Neural progenitor cell (in vitro differentiated cells): ENCODE measurements at regions not wholly inside any gene's neighbourhood (a gene's known extent, or its start where the extent isn't known, plus 50 kb on each side); places are given as distances from the start of the nearest gene placed in this dataset.

Experiments
- DNase-seq: peaks from one replicate; pipeline ENCODE4 v3.0.0-alpha.2; 2016; ENCODE audit warnings: low spot score
- H2AFZ ChIP-seq: fragments of 200-600 bp; sonication (generic); replicated peaks from 2 replicates; pipeline ENCODE4 v1.6.1; 2016; ENCODE audit warnings: antibody characterized with exemption
- H3F3A ChIP-seq: fragments of 200-600 bp; sonication (generic); 2 replicates; pipeline ENCODE4 v1.6.1; 2016; ENCODE audit warnings: antibody characterized with exemption, low read depth
- H3K27ac ChIP-seq: fragments of 200-600 bp; sonication (generic); 2 replicates; pipeline ENCODE4 v1.5.1; 2016; ENCODE audit warnings: mild to moderate bottlenecking
- H3K27me3 ChIP-seq: fragments of 200-600 bp; sonication (generic); 2 replicates; pipeline ENCODE4 v1.6.1; 2016; ENCODE audit warnings: mild to moderate bottlenecking, moderate library complexity
- H3K36me3 ChIP-seq: fragments of 200-600 bp; sonication (generic); 2 replicates; pipeline ENCODE4 v1.5.1; 2016
- H3K4me1 ChIP-seq: fragments of 200-600 bp; sonication (generic); 2 replicates; pipeline ENCODE4 v1.6.1; 2016; ENCODE audit warnings: mixed run types
- H3K4me2 ChIP-seq: fragments of 200-600 bp; sonication (generic); 2 replicates; pipeline ENCODE4 v1.6.1; 2016
- H3K4me3 ChIP-seq: fragments of 200-600 bp; sonication (generic); 2 replicates; pipeline ENCODE4 v1.5.1; 2016
- H3K79me2 ChIP-seq: fragments of 200-600 bp; sonication (generic); 2 replicates; pipeline ENCODE4 v1.6.1; 2016; ENCODE audit warnings: low read depth
- H3K9ac ChIP-seq: fragments of 200-600 bp; sonication (generic); 2 replicates; pipeline ENCODE4 v1.6.1; 2016
- H3K9me3 ChIP-seq: fragments of 200-600 bp; sonication (generic); 2 replicates; pipeline ENCODE4 v1.5.1; 2016; ENCODE audit warnings: low read depth
- H4K20me1 ChIP-seq: fragments of 200-600 bp; sonication (generic); 2 replicates; pipeline ENCODE4 v1.6.1; 2016; ENCODE audit warnings: low read depth
- H3K27ac Mint-ChIP-seq: 3 replicates; pipeline ENCODE4 v1.8.0; 2021; ENCODE audit warnings: mixed read lengths
- H3K27me3 Mint-ChIP-seq: 2 replicates; pipeline ENCODE4 v1.8.0; 2022; ENCODE audit warnings: low read depth, mild to moderate bottlenecking, inconsistent platforms, moderate library complexity, mixed read lengths; ENCODE audit not compliant: insufficient read depth
- H3K36me3 Mint-ChIP-seq: 3 replicates; pipeline ENCODE4 v1.8.0; 2021; ENCODE audit warnings: mixed read lengths
- H3K4me1 Mint-ChIP-seq: 3 replicates; pipeline ENCODE4 v1.8.0; 2021; ENCODE audit warnings: mixed read lengths
- H3K4me3 Mint-ChIP-seq: 3 replicates; pipeline ENCODE4 v1.8.0; 2021; ENCODE audit warnings: mild to moderate bottlenecking, moderate library complexity, mixed read lengths
- H3K9me3 Mint-ChIP-seq: 3 replicates; pipeline ENCODE4 v1.8.0; 2020; ENCODE audit warnings: mixed read lengths
- EZH2 ChIP-seq: fragments of 200-600 bp; sonication (generic); IDR thresholded peaks from 2 replicates; pipeline ENCODE4 v1.6.1; 2017; ENCODE audit warnings: antibody characterized with exemption, mild to moderate bottlenecking, moderate library complexity
- EZH2phosphoT487 ChIP-seq: fragments of 200-600 bp; sonication (generic); IDR thresholded peaks from 2 replicates; pipeline ENCODE4 v1.6.1; 2017; ENCODE audit warnings: antibody characterized with exemption
- TF ChIP-seq, protein P1 (sequence below): fragments of 200-600 bp; sonication (generic); IDR thresholded peaks from 2 replicates; pipeline ENCODE4 v1.5.1; 2017; ENCODE audit warnings: antibody characterized with exemption, mild to moderate bottlenecking

DNA sequence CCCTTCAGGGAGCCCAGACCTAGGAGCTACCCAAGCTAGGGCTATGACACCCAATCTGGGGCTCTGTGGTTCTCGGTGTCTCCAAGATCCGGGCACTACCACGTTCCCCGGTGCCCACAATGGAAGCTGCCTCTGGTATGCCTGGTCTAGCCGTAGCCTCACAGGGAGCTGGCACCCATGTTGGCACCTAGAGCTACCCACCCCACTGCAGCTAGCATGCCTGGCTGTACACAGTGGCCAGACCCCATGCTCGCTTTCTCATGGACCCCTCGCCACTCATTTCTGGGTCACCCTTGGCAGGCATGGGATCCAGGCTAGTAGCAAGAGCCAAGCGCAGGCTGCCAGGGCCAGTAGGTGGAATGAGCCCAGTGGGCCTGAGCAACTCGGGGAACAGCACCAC is 109.0 kb downstream of the CYLC2 start:
- Histone ChIP-seq H3K4me1 (no peaks in the 10 kb centered on the region), H4K20me1 (no peaks in the 10 kb centered on the region), H3K79me2 (no peaks in the 10 kb centered on the region), H3K4me3 (no peak overlapping the region), H3K9ac (no peak overlapping the region), H3K27me3 (no peaks in the 10 kb centered on the region), H3F3A (no peaks in the 10 kb centered on the region), H3K9me3 (peaks cover 17% of the 10 kb centered on the region), H3K4me2 (no peak overlapping the region), H3K27ac (no peak overlapping the region), H2AFZ (no peak overlapping the region), H3K36me3 (no peaks in the 10 kb centered on the region)
- Mint-ChIP-seq H3K36me3 (no peaks in the 10 kb centered on the region), H3K4me1 (no peaks in the 10 kb centered on the region), H3K4me3 (no peak overlapping the region), H3K9me3 (peaks cover 3% of the 10 kb centered on the region), H3K27ac (no peak overlapping the region), H3K27me3 (no peaks in the 10 kb centered on the region)
- TF ChIP-seq EZH2 (no peak), EZH2phosphoT487 (no peak)
- TF ChIP-seq, protein P1, sequence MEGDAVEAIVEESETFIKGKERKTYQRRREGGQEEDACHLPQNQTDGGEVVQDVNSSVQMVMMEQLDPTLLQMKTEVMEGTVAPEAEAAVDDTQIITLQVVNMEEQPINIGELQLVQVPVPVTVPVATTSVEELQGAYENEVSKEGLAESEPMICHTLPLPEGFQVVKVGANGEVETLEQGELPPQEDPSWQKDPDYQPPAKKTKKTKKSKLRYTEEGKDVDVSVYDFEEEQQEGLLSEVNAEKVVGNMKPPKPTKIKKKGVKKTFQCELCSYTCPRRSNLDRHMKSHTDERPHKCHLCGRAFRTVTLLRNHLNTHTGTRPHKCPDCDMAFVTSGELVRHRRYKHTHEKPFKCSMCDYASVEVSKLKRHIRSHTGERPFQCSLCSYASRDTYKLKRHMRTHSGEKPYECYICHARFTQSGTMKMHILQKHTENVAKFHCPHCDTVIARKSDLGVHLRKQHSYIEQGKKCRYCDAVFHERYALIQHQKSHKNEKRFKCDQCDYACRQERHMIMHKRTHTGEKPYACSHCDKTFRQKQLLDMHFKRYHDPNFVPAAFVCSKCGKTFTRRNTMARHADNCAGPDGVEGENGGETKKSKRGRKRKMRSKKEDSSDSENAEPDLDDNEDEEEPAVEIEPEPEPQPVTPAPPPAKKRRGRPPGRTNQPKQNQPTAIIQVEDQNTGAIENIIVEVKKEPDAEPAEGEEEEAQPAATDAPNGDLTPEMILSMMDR: no peak
- DNase-seq: no peak

DNA sequence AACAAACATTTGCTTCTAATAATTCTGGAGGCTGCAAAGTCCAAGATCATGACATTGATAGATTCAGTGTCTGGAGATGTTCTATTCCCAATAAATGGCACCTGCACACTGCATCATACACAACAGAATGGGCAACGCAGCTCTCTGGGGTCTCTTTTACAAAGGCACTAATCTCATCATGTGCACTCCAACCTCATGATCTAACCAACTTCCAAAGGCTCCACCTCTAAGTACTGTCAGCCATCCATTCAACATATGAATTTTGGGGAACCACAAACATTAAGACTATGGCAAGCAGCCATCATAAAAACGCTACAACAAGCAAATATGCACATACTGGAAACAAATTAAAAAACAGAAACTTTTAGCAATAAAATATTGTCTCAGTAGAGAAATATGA is 121.1 kb downstream of the CYLC2 start:
- H3K9me3 Mint-ChIP-seq: no peaks in the 10 kb centered on the region
- no peaks in the 10 kb centered on the region for H3K36me3 Mint-ChIP-seq
- H3K27ac Mint-ChIP-seq: no peak overlapping the region
- TF ChIP-seq EZH2 (no peak), EZH2phosphoT487 (no peak)
- TF ChIP-seq, protein P1: no peak
- no peak overlapping the region for H3K4me2 ChIP-seq
- no peaks in the 10 kb centered on the region for H3K27me3 ChIP-seq
- no peaks in the 10 kb centered on the region for H3K27me3 Mint-ChIP-seq
- no peak overlapping the region for H2AFZ ChIP-seq
- H3K36me3 ChIP-seq: no peaks in the 10 kb centered on the region
- DNase-seq: no peak
- peaks cover 4% of the 10 kb centered on the region for H3K9me3 ChIP-seq
- H3K9ac ChIP-seq: no peak overlapping the region
- no peaks in the 10 kb centered on the region for H3F3A ChIP-seq
- H3K27ac ChIP-seq: no peak overlapping the region
- no peak overlapping the region for H3K4me3 Mint-ChIP-seq
- no peaks in the 10 kb centered on the region for H3K79me2 ChIP-seq
- no peaks in the 10 kb centered on the region for H3K4me1 Mint-ChIP-seq
- no peaks in the 10 kb centered on the region for H4K20me1 ChIP-seq
- H3K4me1 ChIP-seq: no peaks in the 10 kb centered on the region
- H3K4me3 ChIP-seq: no peak overlapping the region

GRCh38 chr9:103126494-103126893 is 131.4 kb downstream of the CYLC2 start:
- TF ChIP-seq EZH2: no peak
- TF ChIP-seq EZH2phosphoT487: no peak
- TF ChIP-seq, protein P1: no peak
- no peaks in the 10 kb centered on the region for H3K4me1 Mint-ChIP-seq
- no peaks in the 10 kb centered on the region for H3K27me3 Mint-ChIP-seq
- H3K4me3 Mint-ChIP-seq: no peak overlapping the region
- Histone ChIP-seq H3K79me2 (no peaks in the 10 kb centered on the region), H2AFZ (no peak overlapping the region), H4K20me1 (no peaks in the 10 kb centered on the region), H3K9me3 (peaks cover 14% of the 10 kb centered on the region), H3K27ac (no peak overlapping the region), H3K27me3 (no peaks in the 10 kb centered on the region), H3K9ac (no peak overlapping the region), H3F3A (no peaks in the 10 kb centered on the region), H3K4me3 (no peak overlapping the region), H3K36me3 (no peaks in the 10 kb centered on the region), H3K4me1 (no peaks in the 10 kb centered on the region), H3K4me2 (no peak overlapping the region)
- H3K27ac Mint-ChIP-seq: no peak overlapping the region
- peaks cover 11% of the 10 kb centered on the region for H3K9me3 Mint-ChIP-seq
- DNase-seq: no peak
- no peaks in the 10 kb centered on the region for H3K36me3 Mint-ChIP-seq

- TF ChIP-seq, protein P1: no peak
- TF ChIP-seq EZH2phosphoT487 (no peak), EZH2 (no peak)
- Mint-ChIP-seq H3K4me1 (no peaks in the 10 kb centered on the region), H3K9me3 (no peaks in the 10 kb centered on the region), H3K4me3 (no peak overlapping the region), H3K36me3 (no peaks in the 10 kb centered on the region), H3K27ac (no peak overlapping the region), H3K27me3 (no peaks in the 10 kb centered on the region)
- no peaks in the 10 kb centered on the region for H3K27me3 ChIP-seq
- no peak overlapping the region for H3K4me2 ChIP-seq
- H3K9ac ChIP-seq: no peak overlapping the region
- no peak for DNase-seq
- H3K27ac ChIP-seq: no peak overlapping the region
- no peaks in the 10 kb centered on the region for H3K79me2 ChIP-seq
- H3K4me1 ChIP-seq: no peaks in the 10 kb centered on the region
- H3K36me3 ChIP-seq: no peaks in the 10 kb centered on the region
- no peaks in the 10 kb centered on the region for H3F3A ChIP-seq
- H2AFZ ChIP-seq: no peak overlapping the region
- H3K9me3 ChIP-seq: peaks cover 21% of the 10 kb centered on the region
- no peak overlapping the region for H3K4me3 ChIP-seq
- no peaks in the 10 kb centered on the region for H4K20me1 ChIP-seq
Measured at GRCh38 chr9:103139891-103140290, 144.8 kb downstream of the CYLC2 start.
